KBM-7 (cell line): ENCODE measurements at regions not wholly inside any gene's neighbourhood (a gene's known extent, or its start where the extent isn't known, plus 50 kb on each side); places are given as distances from the start of the nearest gene placed in this dataset.
"Not testable (repeated sequence)": the region's sequence is repeated elsewhere in the genome, so short reads cannot be mapped to it uniquely, and the experiment has no call there.

Experiments used
- DNase-seq: peaks from one replicate; pipeline ENCODE4 v3.0.0-alpha.2; 2015
- in situ Hi-C: fragments of 300-500 bp; cut with MboI; formaldehyde crosslinking; loops from 2 replicates; pipeline ENCODE4 v1.14.3; 2020; ENCODE audit warnings: low sequenced_read_pairs, low pct_unique_long_range_greater_than_20kb, mixed read lengths

DNA sequence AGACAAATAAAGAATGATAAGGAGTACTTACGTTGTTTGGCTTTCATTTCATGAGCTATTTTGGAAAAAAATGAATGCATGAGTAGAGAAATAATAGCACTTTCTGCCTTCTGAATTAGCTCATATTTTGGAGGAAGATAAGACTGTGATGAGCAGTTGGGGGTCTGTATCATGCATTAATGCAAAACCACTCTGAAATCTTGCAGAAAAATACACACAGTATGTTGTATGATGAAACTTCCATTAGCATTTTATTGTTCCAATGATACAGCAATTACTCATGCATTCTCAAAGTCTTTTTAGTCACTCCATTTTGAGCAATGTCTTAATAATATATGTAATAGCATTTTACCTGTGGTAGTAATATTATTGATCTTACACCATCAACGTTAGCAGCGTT, 571.0 kb downstream of the CDH8 start:
- no peak for DNase-seq
- in situ Hi-C loops: no loop called here

DNA sequence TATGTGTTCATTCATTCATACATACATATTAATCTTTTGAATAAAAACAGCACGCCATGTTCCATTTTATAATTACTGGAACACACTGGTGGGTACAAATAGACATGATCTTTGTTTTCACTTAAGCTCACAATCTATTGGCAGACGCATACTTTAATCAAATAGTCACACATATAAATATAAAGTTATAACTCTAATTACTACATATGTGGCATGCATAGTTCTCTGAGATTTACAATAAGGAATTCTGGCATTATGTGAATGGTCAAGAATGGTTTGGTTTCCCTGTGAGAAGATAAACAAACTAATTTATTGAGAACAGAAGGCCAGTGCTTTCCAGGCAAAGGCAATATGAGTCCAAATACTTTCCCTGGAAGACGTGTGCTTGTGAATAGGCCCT, 576.2 kb downstream of the CDH8 start:
- DNase-seq: no peak

DNA sequence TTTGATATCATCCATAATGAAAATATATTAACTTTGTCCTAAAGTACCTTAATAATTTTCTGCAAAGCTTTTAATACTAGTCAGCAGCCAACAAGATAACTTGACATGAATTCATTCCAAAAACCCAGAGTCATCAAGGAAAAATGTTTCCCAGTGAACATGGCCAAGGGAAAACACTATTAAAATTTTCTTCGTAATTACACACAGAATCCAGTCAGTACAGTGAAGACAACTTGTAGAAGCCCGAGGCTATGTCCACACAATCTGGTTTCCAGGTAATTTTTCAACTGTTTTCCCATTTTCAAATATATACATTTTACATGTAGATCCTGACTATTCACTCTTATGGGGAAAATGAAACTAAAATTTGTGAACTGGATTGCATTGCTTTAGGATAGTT, 600.9 kb downstream of the CDH8 start:
- no peak for DNase-seq
- in situ Hi-C loops: no loop called here

More for the DNA sequence above, 576.2 kb downstream of the CDH8 start:
- in situ Hi-C loops: no loop called here

DNA sequence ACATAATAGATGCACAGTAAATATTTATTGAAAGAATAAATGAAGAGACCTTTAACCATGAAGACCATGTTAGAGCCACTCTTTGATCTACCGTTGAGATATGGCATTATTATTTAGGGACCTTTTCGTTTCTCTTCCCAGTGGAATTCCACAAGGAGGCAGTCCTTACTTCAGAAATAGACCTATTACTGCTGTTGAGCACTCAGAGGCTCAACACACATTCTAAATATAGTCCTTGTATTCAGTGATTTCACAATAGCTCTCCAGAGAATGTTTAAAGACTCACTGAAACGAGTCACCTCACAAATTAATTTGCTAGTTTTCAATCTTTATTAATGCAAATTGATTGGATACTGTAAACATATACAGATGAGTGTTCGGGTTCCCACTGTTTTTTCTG, 603.8 kb downstream of the CDH8 start:
- in situ Hi-C loops: no loop called here
- DNase-seq: no peak

DNA sequence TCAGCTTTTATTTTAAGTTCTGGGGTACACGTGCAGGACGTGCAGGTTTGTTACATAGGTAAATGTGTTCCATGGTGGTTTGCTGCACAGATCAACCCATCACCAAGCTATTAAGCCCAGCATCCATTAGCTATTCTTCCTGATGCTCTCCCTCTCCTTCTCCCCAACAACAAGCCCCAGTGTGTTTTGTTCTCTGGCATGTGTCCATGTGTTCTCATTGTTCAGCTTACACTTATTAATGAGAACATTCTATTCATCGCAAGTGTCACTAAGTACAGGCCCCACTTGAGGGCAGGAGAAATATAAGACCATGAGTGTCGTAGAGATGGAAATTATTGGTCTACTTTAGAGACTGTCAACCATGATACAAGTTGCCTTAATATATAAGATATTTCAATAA, 615.1 kb downstream of the CDH8 start:
- in situ Hi-C loops: no loop called here
- no peak for DNase-seq

DNA sequence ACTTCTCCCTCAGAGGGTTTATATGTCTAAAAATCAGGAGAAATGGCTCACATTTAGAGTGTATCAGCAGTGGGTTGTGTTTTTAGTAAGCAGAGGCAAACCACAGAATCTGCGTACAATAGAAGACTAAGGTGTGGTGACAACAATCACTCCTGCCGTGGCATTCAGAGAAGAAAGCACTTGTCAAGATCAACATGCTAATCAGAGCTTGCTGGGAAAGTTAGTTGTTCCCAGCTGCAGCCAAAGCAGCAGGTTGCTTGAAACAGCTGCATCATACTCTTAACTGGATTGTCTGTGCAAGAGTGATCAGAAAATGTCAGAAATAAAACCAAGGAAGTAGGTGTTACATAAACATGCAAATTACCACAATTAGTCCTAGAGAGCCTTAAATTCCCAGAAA, 616.4 kb downstream of the CDH8 start:
- in situ Hi-C loops: no loop called here
- DNase-seq: no peak

DNA sequence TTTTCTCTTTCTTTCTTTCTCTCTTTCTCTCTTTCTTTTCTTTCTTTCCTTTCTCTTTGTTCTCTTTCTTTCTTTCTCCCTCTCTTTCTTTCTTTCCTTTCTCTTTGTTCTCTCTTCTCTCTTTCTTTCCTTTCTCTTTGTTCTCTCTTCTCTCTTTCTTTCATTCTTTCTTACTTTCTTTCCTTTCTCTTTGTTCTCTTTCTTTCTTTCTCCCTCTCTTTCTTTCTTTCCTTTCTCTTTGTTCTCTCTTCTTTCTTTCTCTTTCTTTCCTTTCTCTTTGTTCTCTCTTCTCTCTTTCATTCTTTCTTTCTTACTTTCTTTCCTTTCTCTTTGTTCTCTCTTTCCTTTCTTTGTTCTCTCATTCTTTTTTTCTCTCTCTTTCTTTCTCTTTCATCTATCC, 617.4 kb downstream of the CDH8 start:
- DNase-seq, in situ Hi-C loops: not testable (repeated sequence)

DNA sequence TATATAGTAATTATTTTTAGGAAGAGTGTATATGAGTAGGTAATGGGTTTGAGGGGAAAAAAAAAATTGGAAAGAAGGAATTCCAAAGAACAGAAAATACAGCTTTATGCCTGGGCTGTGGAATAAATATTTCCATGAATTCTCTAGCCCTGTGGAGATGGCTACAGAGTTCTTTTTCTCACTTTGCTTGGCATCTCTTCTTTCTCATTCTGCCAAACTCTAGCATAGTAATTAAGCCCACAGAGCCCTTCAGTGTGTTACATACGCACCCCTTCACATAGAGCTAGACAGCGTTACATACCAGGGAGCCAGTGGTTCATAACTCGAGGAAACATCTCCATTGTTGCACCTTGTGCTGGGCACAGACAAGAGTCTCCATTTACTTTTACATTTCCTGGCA, 621.1 kb downstream of the CDH8 start:
- in situ Hi-C loops: no loop called here
- DNase-seq: no peak

DNA sequence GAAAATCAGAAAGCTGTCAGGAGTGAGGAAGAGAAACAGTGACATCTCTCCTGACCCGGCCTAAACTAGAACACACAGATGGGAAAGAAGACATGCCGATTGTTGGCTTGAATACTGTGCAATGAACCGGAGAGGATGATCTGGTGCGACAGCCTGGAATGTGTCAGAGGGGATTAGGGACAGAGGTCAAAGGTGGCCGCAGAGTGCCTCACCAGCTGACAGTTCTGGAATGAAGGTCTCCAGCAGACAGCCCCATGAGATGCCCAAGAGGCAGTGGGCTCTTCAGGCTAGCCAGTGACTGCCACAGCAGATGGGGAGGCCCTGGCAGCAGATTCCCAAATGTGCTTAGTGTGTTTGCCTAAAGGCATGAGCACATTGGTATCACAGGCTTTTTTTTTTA, 623.2 kb downstream of the CDH8 start:
- in situ Hi-C loops: no loop called here
- no peak for DNase-seq

DNA sequence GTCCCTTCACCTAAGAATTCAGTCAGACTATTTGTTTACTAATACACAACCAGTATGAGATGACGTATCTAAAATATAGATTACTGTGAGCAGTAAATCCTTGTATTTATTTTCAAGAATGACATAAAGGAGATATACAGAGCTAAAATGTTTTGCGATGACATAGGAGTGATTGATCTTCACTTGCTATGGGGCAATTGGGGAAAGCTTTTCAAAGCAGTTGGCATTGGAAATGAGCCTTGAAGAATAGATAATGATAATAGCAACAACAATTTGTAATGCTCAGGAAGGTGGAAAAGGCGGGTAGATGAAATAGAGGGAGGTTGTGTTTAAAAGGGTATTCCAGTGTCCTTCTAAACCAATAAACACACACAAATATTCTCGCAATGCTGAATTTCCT, 623.7 kb downstream of the CDH8 start:
- DNase-seq: no peak
- in situ Hi-C loops: no loop called here

DNA sequence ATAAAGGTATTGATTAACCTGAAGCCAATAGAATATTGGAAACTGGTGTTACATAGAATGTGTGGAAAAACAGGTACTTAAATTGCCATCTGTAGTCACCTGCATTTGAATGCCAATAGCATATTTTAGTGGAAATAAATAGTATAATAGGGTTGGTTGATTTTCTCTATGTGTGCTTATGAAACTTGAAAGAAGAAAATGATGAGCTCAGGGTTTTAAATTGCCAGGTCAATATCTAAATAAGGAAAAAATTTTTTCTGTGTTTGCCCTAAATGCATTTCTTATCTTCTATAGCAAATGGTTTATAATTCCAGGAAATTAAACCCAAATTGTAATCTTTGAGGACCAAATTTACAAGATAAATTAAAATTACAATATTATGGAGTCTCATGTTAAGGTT, 626.6 kb downstream of the CDH8 start:
- in situ Hi-C loops: no loop called here
- DNase-seq: no peak

DNA sequence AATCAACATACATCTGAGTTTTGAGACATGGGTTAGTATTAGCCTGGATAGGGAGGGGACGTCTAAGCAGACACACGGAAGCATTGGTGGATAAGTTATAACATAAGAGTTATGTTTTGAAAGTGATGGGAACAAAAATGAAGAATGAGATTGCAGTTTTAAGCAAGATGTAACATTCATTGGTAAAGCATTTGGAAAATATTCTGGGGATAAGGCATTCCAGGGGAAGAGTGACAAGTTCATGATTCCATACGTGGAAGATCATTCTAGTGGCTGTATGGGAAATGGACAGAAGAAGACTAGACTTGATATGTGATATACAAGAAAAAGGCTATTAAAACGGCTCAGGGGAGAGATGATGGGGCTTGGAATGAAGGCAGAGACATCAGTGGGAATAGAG, 632.9 kb downstream of the CDH8 start:
- DNase-seq: no peak

DNA sequence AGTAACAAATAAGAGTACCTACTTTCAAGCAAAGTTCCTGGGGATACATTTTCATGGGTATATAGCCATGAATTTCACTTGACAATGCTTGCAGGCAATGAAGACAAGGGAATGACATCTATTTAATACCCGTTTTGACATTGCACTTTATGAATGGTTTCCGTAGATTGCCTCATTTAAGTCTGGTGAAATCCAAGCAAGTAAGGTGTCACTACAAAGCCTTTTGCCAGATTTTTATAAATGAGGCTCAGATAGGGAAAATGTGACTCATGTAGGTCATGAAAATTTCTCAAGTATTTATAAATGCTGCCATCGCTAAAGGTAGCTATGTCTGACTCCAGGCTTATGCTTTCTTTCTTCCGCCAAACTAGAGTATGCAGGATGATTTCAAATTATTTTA, 644.3 kb downstream of the CDH8 start:
- in situ Hi-C loops: no loop called here
- DNase-seq: no peak

More for the DNA sequence above, 632.9 kb downstream of the CDH8 start:
- in situ Hi-C loops: no loop called here

DNA sequence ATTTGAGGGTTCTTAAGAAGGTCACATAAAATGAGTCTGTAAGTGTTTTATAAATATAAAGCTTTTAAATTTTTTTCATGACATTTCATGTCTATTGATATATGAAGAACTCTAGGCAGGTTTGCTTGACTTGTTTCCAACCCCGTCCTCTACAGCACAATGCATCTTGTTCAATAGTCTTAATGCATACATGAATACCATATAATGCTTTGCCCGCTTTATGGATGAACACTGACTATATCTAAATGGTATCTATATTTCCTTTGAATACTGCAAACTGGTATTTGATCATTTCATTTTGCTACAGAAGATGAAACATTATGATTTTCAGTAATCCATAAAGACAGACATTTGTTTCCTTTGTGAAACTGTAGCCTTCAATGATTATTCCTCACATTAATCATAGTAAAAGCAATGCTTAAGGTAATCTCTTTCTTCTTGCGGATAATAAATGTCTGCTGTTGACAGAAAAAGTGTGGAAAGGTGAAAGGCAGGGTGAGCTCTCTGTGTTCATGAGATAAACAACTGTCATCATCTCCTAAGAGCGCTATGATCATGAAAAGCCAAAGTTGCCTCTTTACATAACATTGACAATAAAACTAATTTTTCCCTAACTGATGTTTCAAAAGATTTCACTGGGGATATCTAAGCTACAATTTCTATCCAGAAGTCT, 645.1 kb downstream of the CDH8 start:
- in situ Hi-C loops: no loop called here

DNA sequence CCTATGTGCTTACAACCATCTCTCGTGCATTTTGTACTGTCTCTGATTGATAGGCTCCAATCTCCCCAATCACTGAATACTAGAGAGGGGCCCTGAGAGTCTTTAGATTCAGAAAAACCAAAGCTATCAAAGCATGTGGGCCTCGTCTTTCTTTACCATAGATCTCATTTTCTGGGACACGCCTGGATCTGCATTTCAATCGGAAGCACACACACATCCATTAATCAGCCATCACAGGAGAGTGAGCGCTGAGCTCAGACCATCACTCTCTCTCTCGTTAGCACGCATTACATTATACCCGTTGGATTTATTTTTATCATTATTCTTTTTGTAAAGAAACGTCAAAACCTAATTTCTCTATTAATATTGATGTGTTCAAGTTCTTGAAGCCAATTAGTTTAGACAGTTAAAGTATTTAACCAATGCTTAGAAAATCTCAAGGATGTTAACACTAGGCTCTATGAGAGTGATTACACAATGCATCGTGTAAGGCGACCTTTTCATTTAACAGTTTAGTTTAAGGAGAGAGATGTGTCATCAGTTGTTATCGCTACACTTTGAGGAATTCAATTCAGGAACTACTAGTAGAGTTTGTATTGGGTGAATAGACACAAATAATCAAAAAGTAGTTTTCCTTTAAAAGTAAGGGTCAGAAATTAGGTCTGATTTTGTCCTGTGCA, 650.7 kb downstream of the CDH8 start:
- DNase-seq: no peak
- in situ Hi-C loops: no loop called here

More for the DNA sequence above, 645.1 kb downstream of the CDH8 start:
- no peak for DNase-seq

DNA sequence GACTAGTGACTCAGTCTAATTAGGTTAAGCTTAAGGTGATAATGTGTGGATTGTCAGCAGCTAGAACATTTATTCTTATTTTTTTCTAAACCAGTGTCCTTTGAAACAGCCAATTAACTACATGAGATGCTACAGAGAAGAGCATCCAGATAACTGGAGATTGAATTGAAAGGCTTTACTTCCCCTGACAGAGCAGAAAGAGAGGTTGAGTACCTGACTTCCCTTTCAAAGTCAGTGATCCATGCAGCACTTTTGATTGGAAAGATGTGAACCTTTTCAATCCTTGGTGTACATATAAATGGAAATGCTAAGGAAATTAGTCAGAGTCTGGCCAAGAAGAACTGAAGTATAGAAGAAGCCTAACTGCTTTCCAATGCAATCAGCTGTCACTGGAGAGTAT, 653.8 kb downstream of the CDH8 start:
- DNase-seq: no peak
- in situ Hi-C loops: no loop called here

DNA sequence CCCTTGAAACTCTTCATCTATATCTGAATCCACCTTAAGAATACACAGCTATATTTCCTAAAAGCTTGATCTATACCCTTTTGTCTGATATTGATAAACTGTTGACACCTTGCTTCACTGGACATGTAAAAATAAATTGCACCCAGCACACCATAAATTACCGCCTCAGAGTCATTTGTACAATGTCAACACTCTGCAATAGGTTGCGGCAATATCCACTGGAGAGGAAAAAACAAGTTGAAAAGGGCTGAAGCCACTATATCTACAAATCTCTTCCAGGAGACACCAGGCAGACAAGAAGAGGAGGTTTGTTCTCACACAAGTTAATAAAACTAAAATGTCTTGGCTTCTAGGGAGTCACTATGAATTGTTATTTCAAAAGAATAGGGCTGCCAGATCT, 656.9 kb downstream of the CDH8 start:
- no peak for DNase-seq
- in situ Hi-C loops: no loop called here

DNA sequence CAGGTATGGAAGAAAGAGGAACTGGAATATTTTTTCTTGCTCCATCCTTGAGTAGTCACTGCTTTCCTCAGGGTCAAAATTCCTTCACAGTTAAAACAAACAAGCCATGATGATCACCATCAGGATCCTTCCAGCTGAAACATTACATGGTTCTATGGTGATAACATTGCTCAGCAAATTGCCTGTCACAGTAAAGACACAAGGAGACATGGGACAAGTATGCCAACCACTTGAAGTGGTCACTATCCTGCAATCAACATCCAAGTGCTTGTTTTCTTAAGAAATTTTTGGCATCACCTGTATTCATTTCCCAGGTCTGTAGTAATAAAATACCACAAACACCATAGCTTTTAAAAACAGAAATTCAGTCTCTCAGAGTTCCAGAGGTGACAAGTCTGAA, 662.2 kb downstream of the CDH8 start:
- DNase-seq: no peak
- in situ Hi-C loops: no loop called here

DNA sequence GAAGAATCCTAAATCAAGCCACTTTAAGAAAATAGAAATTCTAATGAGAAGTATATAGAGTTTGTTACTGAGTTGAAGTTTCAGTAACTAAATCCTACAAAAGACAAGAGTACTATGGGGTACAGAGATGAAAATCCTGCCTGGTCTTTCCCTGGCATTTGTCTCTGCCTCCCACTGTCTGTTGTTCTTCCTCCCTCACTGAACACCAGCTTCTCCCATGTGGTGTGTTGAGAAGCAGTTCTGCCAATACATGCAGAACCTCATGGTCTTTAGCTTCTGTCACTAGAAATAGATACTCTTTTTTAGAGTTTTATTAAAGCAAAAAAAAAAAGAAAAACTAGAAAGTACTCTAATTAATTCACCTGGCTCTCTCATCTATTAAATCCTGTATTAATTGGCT, 664.4 kb downstream of the CDH8 start:
- in situ Hi-C loops: no loop called here
- no peak for DNase-seq

DNA sequence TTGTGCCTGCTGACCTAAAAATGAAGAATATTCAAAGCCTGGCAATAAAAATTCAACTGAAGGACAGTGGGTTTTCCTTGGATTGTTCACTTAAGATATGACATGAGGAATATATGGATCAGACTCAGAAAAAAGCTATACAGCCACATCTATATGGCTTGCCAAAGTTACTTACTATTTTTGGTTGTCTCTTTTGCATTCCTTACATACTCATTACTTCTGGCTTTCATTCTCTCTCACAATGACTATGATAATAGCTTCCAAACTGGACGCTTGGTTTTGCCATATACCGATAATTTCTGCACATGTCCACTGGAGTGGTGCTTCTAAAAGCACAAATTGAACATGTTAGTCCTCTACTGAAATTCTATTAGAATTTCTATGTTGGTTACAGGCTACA, 664.9 kb downstream of the CDH8 start:
- DNase-seq: no peak
- in situ Hi-C loops: no loop called here

DNA sequence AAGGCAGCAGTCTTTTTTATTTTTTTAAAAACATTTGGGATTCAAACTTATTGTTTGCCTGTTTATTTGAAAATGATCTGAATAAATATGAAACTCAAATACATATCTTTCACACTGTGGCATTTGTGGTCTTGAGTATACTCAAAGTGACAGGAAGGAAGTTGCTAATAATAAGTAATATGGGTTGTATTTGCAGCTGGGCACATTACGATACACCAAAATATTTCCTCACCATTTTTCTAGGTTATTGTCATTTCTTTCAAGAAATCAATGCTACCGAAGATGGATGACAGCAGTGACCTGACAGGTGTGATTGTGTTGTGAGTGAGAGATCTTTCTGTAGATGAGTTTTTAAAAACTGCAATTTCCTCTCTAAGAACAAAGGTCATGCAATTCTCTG, 665.7 kb downstream of the CDH8 start:
- DNase-seq: no peak
- in situ Hi-C loops: no loop called here
